ENCODE measurements at regions not wholly inside any gene's neighbourhood (a gene's known extent, or its start where the extent isn't known, plus 50 kb on each side); places are given as distances from the start of the nearest gene placed in this dataset.

DNA sequence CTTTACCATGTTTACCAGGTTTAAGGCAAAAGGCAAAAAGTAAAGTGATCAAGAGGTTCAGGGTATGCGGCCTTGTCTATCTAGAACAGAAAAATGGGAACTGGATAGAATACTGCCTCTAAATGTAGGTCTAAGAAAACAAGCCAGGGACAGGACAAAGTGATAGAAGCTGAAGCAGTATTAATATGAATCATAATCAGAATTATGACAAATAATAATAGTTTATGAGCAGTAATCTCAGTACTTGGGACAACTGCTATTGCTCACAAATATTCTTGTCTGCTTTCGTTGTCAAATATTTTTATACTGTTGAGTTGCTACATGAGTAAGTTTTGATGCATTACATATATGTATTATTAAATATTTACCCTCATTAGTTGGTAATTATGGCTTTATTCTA, 356.9 kb upstream of the RBMS3 start:
- no peak for DNase-seq (ENCODE audit: low spot score)
- Histone ChIP-seq H3K9me2 (ENCODE audit: insufficient read depth, low read length) (no peaks in the 10 kb centered on the region), H3K79me2 (ENCODE audit: insufficient read depth, low read depth, low read length) (no peaks in the 10 kb centered on the region), H2AFZ (ENCODE audit: low read length) (no peak overlapping the region), H3K9me3 (ENCODE audit: low read length) (no peaks in the 10 kb centered on the region), H4K20me1 (ENCODE audit: insufficient read depth, low read length) (no peaks in the 10 kb centered on the region), H3K4me1 (ENCODE audit: insufficient read depth, low read length, poor library complexity, severe bottlenecking) (no peaks in the 10 kb centered on the region), H3K4me3 (ENCODE audit: low read depth, low read length, poor library complexity, severe bottlenecking) (no peak overlapping the region), H3K4me2 (ENCODE audit: low read length) (no peak overlapping the region), H3K27ac (ENCODE audit: low read depth, low read length, poor library complexity, severe bottlenecking) (no peak overlapping the region), H3K36me3 (ENCODE audit: insufficient read depth, low read length) (no peaks in the 10 kb centered on the region)
- intact Hi-C loops (cut with micrococcal nuclease; ENCODE audit: unreplicated experiment), result no loop called here
- POLR2A ChIA-PET, result no interaction called here
- BruUV-seq (replicated peaks), result no TSS peak
- TF ChIP-seq CTCF (conservative IDR thresholded peaks at IDR 0.05; ENCODE audit: low read length) (no peak), EZH2phosphoT487 (IDR thresholded peaks at IDR 0.05; ENCODE audit: borderline replicate concordance, low read depth, low read length) (no peak)
- CTCF ChIA-PET (ENCODE audit: unreplicated experiment), result no interaction called here

- Histone ChIP-seq H3K27ac (ENCODE audit: low read depth, low read length, poor library complexity, severe bottlenecking) (no peak overlapping the region), H3K79me2 (ENCODE audit: insufficient read depth, low read depth, low read length) (no peaks in the 10 kb centered on the region), H2AFZ (ENCODE audit: low read length) (no peak overlapping the region), H3K4me2 (ENCODE audit: low read length) (no peak overlapping the region), H3K4me3 (ENCODE audit: low read depth, low read length, poor library complexity, severe bottlenecking) (no peak overlapping the region), H3K9me2 (ENCODE audit: insufficient read depth, low read length) (no peaks in the 10 kb centered on the region), H3K9me3 (ENCODE audit: low read length) (no peaks in the 10 kb centered on the region), H3K4me1 (ENCODE audit: insufficient read depth, low read length, poor library complexity, severe bottlenecking) (no peaks in the 10 kb centered on the region), H3K36me3 (ENCODE audit: insufficient read depth, low read length) (no peaks in the 10 kb centered on the region), H4K20me1 (ENCODE audit: insufficient read depth, low read length) (no peaks in the 10 kb centered on the region)
- TF ChIP-seq EZH2phosphoT487 (IDR thresholded peaks at IDR 0.05; ENCODE audit: borderline replicate concordance, low read depth, low read length) (no peak), CTCF (conservative IDR thresholded peaks at IDR 0.05; ENCODE audit: low read length) (no peak)
- ChIA-PET CTCF (ENCODE audit: unreplicated experiment) (no interaction called here), POLR2A (no interaction called here)
- intact Hi-C loops (cut with micrococcal nuclease; ENCODE audit: unreplicated experiment), result no loop called here
- BruUV-seq (replicated peaks), result no TSS peak
- DNase-seq (ENCODE audit: low spot score), result no peak
Measured at GRCh38 chr3:28924744-28925360, 356.0 kb upstream of the RBMS3 start.

DNA sequence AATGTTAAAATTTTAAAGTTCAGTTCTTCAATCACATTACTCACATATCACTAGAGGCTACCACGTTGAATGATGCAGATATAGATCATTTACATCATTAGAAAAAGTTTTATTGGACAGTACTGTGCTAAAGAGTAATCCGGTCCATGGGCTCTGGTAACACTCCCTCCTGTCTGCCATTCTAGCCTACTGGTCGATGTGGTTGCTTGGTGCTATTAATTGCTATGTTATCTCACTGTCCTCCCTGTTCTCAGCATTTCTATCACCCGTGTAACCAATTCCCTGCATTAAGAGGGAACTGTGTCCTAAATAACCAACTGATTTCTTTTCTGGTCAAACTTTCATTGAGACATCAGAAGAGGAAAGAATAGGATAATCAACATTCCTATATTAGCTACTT, 347.5 kb upstream of the RBMS3 start:
- no TSS peak for BruUV-seq (replicated peaks)
- Histone ChIP-seq H4K20me1 (ENCODE audit: insufficient read depth, low read length) (no peaks in the 10 kb centered on the region), H3K36me3 (ENCODE audit: insufficient read depth, low read length) (no peaks in the 10 kb centered on the region), H3K4me2 (ENCODE audit: low read length) (no peak overlapping the region), H3K9me3 (ENCODE audit: low read length) (no peaks in the 10 kb centered on the region), H3K4me3 (ENCODE audit: low read depth, low read length, poor library complexity, severe bottlenecking) (no peak overlapping the region), H3K27ac (ENCODE audit: low read depth, low read length, poor library complexity, severe bottlenecking) (no peak overlapping the region), H3K79me2 (ENCODE audit: insufficient read depth, low read depth, low read length) (no peaks in the 10 kb centered on the region), H2AFZ (ENCODE audit: low read length) (no peak overlapping the region), H3K9me2 (ENCODE audit: insufficient read depth, low read length) (no peaks in the 10 kb centered on the region), H3K4me1 (ENCODE audit: insufficient read depth, low read length, poor library complexity, severe bottlenecking) (no peaks in the 10 kb centered on the region)
- no peak for DNase-seq (ENCODE audit: low spot score)
- intact Hi-C loops (cut with micrococcal nuclease; ENCODE audit: unreplicated experiment), result no loop called here
- ChIA-PET CTCF (ENCODE audit: unreplicated experiment) (no interaction called here), POLR2A (no interaction called here)
- no peak for TF ChIP-seq CTCF (conservative IDR thresholded peaks at IDR 0.05; ENCODE audit: low read length)
- TF ChIP-seq EZH2phosphoT487 (IDR thresholded peaks at IDR 0.05; ENCODE audit: borderline replicate concordance, low read depth, low read length), result no peak

Data from OCI-LY7 (cell line).